Glomerular visceral epithelial cell (primary cell): ENCODE measurements at regions not wholly inside any gene's neighbourhood (a gene's known extent, or its start where the extent isn't known, plus 50 kb on each side); places are given as distances from the start of the nearest gene placed in this dataset.
"Not testable (repeated sequence)": the region's sequence is repeated elsewhere in the genome, so short reads cannot be mapped to it uniquely, and the experiment has no call there.

ENCODE experiments used
- DNase-seq: peaks from one replicate; pipeline ENCODE4 v3.0.0-alpha.2; 2016; ENCODE audit errors: extremely low spot score

DNA sequence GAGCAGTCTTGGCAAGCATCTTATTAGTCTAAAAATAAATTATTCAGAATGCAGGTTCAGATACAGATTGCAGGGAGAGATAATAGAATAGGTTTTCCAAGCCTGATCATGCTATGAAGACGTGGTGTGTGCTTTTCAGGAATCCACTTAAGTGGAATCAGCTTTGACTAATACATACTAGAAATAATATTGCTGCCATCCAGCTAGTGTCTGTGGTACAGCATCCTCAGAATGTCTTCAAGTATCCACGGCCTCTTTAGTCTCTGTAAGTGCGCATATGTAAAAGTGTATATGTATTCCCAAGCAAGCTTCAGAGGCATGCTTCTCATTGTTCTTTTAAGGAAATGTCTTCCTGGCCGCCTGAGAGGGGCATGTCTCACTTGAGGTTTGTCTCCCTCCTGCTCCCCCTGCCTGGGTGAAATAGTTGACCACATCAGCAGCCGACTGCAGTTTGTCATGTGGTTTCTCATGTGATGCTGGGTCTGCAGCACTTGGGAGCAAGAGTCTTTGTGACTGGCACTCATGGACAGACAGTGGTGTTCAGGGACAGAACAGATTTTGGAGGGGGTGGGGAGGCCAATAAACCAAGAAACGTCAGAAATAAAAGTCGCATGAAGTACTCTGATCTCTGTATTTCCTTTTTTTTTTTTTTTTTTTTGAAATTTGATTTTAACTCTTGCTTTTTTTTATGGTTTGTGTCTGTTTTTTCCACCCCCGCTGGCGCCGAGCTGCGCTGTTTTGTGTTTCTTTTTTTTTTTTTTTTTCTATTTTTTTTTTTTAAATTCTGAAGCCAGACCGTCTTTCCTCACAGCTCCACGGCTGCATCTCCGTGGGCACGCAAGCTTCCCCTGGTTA lies 150.8 kb downstream of the PRL start:
- peak; percentile 92 for DNase-seq

DNA sequence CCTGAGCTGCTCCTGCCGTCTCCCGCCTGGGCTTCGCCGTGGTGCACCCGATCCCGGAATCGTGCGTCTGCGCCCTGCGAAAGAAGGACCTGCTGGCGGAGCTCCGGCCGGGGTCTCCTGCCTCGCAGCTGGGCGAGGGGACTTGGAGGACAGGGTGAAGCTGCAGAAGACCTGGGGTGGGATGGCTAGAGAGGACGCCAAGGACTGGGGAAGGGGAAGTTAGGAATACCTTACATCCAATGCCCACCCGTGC lies 150.2 kb downstream of the PRL start:
- DNase-seq: no peak

DNA sequence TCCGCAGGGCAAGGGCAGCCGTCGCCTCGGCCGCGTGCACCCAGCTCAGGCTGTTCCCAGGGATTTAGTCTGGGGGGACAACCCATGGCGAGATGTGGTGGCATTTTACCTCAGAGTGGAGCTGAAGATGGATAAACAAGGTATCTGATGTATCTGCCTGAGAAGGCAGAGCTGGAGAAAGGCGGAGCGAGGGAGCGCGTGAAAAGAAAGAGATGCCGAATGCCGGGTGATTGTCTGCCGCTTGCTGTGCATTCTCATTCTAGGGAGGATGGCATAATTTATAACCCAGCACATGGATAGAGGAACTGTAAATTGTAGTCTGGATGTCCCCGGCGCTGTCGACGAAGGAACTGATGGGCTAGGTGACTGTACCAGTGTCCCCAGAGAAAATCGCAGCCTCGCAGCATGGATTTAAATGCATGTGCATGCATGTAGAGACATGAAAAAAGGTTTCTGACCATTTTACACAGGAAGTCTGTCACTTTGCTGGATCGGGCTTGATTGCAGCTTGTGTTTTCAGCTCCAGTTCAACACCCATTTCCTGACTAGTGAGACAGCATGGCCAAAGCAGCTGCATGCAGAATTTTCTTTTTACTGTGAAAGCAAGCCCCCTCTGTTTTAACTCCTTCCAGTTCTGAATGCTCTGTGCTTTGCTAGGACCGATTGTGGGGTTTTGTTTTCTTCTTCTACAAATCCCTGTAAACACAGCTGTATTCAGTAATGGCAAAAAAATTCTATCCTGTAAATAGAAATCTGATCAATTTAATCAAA lies 149.7 kb downstream of the PRL start:
- DNase-seq: peak; percentile 35

DNA sequence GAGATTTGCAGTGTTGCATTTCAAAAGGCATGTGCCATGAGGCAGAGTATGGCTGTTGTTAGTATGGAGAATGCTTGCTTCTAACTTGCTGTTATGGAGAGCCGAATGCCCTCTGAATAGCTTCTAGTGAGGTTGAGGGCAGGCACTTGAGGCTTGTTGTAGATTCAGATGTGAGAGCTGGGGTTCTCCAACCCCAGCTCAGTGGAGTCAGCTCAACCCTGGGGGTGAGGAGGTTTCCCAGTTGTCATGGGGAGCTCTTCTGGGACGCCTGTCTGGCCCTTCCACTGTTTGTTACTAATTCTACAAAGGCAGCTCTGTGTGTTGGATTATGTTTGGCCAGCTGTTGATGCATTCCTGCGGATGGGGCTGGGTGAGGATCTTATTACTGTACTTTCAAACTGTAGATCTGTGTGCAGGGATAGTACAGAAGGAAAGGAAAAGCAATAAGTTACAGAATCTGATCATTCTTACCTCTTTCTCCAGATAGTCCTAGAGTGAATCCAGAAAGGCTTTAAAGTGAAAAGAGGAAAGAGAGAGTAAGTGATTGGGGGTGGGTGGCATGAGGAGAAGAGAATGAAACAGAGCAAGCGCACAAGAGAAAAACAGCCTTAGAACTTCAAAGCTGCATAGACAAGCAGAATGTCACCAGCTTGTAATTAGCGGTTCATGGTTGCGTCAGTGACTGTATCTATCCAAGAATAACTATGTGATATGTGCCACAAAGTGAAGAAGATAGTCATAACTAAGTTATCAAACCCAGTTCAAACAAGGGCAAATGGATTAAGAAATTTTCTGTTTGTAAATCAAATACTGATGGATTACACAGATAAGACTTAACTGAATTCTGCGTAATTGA lies 148.7 kb downstream of the PRL start:
- DNase-seq: peak; percentile 85

DNA sequence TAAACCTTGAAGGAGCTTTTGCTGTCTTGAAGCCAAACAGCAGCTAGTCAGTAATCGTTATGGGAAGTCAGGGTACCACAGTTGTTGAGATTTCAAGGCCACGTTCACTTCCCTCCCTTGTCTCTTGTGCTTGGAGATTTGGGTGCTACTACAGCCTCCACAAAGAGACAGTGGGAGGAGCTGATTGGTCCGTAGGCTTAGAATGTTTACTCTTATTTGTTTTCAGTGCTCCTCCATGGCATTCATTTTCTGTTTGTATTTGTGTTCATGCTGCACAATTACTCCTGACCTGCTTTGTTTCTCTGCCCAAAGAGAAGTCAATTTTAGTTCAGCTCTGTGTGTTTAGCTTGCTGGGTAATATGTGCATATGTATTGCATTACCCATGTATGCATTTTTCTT lies 147.7 kb downstream of the PRL start:
- no peak for DNase-seq

DNA sequence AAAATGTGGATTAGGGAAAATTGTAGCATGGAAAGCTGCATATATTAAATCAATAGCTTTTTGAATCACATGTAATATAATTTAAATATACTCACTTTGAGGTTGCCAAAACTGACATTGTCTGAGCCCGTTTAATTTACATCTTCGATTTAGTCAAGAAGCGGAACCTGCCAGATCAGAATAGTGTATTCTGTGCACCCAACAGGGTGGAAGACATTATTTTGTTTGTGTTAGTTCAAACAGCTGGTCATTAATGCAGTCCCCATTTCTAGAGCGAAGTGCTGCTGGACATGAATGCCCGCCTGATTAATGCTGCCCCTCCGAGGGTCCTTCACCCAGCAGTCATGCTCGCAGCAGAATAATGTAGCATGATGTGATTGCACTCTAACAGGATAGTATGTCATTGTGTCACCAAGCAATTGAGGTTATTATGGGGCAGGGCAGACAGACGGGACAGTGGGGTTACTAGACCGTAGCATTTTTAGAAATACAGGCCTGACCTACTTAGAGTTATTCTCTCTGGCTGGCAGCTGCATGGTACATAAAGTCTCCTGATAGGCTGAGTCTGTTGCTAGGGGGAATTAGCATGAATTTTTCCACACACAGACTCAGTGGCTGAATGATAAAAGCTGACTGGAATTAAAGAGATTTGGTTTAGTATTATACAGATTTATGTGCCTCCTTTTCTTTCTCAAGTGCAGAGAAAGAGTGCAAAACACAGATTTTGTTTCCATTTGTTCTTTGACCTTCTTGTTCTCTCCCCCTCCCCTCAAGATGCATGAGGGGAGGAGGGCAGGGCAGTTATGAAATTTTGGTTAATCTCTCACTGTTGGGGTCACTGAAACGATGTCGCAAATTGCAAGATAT lies 147.1 kb downstream of the PRL start:
- peak; percentile 79 for DNase-seq

DNA sequence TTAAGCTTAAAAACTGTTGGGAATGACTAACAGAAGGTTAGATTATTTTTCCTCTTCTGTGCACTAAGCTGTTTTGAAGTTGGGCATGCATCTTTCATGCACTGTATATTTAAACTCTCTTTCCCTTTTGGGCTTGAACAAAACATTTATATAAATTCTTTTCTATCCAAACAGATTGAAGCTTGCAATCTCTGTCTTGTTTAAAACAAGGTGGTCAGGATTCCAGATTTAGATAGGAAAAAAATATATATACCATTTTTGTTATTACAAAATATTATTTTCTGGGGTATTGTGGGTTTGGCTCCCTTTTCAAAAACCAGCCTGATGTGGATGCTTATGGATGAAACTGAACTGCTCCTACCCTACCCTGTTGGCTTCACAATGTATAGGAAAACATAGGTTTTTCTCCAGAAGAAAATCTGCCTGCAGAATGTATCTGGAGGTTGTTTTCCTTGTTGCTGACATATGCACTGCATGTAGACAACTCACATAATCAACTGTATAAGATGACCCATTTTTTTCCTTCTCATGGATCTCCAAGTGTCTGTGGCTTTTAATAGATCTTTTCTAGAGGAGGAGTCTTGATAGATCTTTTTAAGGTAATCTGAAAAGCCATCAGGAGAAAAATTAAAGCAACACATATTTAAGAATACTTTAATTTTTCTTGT lies 146.3 kb downstream of the PRL start:
- no peak for DNase-seq

DNA sequence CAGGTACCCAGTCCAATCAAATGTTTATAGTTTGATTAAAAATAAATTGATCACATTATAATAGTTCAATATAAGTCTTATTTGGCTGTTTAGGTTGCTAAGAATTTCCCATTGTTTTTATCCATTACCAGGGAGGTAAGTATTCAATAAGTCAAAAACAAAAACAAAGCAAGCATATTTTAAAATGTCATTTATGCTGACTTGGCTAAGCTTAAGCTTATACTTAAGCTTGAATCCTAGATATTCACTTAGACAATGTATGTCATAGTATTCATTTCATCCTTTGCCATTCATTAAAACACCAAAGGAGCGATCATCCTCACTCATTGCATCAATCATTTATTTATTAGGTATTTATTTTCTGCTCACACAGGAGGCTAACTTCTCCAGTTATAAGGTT lies 144.9 kb downstream of the PRL start:
- DNase-seq: no peak

DNA sequence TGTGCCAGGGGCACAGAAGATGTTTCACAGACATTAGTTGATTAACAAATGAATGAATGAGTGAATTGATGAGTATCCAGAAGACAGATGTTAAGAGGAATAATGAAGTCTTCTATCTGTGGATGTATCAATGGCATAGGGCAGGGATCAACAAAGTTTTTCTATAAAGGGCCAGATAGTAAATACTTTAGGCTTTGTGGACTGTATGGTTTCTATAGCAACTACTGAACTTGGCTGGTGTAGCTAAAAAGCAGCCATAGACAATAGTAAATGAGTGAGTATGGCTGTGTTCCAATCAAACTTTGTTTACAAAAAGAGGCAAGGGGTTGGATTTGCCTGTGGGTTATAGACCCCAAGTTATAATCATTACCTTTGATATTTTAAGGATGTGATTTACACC lies 144.0 kb downstream of the PRL start:
- DNase-seq: no peak

DNA sequence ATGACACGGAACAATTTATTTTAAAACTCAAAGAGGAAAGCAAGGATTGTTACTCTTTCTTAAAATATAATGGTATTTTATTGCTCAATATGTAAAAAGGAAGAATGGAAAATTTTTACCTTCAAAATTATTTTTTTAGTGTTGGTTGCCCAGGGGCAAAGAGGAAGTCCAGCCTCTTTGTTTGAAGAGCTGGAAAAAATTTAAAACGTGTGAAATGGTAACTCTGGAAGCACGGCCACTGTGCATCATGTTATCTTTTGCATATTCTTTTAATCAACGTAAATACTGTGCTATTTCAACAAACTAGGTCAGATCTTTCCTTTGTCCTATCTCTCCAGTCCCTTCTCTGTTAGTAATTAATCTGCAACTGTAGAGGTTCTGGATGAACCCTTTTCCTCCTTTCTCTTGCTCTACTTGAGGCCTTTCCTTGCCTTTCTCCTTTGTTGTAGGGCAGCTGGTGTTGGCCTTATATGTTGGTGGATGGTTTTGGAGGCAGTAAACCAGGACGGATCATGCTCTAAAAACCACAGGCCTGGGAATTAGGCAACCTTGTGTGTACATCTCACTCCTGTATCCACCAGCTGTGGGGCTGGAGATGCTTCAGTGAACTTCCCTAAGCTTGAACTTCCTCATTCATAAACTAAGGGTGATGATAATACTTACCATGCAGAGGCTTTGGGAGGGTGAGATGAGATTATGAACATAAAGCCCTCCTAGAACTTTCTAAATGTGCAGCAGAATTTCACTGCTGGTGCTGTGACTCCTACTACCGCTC lies 143.3 kb downstream of the PRL start:
- peak; percentile 92 for DNase-seq

DNA sequence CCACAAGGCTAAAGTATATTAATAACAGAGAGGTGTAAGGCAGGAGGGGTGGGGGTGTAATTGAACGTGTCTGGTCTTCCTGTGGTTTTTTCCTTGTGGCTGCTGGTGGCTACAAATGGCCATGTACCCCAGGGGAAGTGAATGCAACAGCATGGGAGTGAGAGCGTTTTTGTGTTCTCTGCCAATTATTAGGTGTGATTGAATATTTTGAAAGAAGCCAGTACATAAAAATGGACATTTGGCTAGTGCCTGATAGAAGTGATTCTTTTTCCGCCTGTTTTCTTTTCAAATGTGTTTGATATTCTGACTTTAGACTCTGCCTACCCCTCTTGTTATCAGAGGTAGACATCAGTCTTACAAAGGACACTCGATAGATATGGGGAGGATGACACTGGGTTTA lies 141.3 kb downstream of the PRL start:
- DNase-seq: no peak

DNA sequence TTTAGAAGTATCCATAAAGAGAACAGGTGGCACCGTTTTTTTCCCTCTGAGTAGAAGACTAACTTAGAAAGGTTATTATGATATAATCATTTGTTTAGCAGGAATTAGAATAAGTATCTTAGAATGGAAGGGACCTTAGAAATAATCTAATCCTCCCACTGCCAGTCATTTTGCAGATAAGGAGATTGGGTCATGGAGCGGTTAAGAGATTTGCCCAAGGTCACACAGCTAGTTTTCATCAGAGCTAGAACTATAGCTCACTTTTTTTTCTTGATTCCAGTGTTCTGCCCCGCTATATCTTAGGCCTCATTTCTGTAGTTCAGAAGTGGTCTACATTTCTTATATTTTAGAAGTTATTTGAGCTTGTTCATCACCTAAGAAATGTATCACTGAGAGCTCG lies 139.6 kb downstream of the PRL start:
- DNase-seq: no peak

DNA sequence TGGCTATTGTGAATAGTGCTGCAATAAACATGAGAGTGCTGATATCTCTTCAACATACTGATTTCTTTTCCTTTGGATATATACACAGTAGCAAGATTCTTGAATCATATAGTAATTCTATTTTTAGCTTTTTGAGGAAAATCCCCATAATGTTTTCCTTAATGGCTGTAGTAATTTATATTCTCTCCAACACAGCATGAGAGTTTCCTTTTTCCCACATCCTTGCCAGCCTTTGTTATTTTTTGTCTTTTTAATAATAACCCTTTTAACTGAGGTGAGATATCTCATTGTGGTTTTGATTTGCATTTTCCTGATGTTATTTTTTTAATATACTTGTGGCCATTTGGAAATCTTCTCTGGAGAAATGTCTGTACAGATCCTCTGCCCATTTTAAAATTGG lies 132.6 kb downstream of the PRL start:
- no peak for DNase-seq

DNA sequence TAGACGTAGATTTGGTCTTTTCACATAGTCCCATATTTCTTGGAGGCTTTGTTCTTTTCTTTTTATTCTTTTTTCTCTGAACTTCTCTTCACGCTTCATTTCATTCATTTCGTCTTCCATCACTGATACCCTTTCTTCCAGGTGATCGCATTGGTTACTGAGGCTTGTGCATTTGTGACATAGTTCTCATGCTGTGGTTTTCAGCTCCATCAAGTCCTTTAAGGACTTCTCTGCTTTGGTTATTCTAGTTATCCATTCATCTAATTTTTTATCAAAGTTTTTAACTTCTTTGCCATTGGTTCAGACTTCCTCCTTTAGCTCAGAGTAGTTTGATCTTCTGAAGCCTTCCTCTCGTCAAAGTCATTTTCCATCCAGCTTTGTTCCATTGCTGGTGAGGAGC lies 125.8 kb downstream of the PRL start:
- DNase-seq: peak; percentile 64

DNA sequence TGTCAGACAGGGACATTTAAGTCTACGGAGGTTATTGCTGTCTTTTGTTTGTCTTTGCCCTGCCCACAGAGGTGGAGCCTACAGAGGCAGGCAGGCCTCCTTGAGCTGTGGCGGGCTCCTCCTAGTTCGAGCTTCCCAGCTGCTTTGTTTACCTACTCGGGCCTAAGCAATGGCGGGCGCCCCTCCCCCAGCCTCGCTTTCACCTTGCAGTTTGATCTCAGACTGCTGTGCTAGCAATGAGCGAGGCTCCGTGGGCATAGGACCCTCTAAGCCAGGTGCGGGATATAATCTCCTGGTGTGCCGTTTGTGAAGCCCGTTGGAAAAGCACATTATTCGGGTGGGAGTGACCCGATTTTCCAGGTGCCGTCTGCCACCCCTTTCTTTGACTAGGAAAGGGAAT lies 125.0 kb downstream of the PRL start:
- not testable (repeated sequence) for DNase-seq

DNA sequence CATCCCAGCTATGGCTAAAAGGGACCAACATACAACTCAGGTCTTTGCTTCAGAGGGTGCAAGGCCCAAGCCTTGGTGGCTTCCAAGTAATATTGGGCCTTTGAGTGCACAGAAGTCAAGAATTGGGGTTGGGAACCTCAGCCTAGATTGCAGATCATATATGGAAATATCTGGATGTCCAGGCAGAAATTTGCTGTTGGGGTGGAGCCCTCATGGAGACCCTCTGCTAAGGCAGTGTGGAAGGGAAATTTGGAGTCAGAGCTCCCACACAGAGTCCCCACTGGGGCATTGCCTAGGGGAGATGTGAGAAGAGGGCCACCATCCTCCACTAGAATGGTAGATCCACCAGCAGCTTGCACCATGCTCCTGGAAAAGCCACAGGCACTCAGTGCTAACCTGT lies 123.5 kb downstream of the PRL start:
- no peak for DNase-seq

DNA sequence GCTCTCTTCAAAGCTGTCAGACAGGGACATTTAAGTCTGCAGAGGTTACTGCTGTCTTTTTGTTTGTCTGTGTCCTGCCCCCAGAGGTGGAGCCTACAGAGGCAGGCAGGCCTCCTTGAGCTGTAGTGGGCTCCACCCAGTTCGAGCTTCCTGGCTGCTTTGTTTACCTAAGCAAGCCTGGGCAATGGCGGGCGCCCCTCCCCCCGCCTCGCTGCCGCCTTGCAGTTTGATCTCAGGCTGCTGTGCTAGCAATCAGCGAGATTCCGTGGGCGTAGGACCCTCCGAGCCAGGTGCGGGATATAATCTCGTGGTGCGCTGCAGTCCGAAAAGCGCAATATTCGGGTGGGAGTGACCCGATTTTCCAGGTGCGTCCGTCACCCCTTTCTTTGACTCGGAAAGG lies 116.6 kb downstream of the PRL start:
- DNase-seq: not testable (repeated sequence)

DNA sequence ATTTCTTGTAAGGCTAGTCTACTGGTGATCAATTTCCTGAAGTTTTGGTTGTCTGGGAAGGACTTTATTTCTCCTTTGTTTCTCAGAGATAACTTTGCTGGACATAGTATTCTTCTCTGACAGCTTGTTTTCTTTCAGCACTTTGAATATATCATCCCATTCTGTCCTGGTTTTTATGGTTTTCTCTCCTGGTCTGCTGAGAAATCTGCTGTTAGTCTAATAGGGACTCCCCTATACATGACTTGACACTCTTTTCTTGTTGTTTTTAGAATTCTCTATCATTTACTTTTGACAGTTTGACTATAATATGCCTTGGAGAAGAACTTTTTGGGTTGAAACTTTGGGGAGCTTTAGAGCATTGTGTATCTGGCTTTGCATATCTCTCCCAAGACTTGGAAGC lies 112.5 kb downstream of the PRL start:
- no peak for DNase-seq

DNA sequence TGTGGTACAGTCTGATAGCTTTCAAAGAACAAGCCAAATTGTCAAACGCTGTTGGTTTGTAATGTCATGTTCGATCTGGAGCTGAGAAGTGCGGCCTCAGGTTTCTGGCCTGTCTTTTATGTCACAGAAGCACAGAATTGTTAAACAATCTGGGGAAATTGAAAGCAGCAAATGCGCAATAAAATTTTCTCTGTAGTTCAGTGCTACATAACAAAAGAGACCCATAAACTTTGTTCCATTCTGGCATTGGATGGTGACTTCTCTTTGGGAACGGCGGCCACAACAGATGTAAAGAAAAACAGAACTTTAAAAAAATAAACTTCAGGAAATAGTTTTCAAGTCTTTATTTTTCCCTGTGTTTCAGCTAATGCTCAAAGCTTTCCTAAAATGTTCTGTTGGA lies 106.9 kb downstream of the PRL start:
- DNase-seq: no peak

DNA sequence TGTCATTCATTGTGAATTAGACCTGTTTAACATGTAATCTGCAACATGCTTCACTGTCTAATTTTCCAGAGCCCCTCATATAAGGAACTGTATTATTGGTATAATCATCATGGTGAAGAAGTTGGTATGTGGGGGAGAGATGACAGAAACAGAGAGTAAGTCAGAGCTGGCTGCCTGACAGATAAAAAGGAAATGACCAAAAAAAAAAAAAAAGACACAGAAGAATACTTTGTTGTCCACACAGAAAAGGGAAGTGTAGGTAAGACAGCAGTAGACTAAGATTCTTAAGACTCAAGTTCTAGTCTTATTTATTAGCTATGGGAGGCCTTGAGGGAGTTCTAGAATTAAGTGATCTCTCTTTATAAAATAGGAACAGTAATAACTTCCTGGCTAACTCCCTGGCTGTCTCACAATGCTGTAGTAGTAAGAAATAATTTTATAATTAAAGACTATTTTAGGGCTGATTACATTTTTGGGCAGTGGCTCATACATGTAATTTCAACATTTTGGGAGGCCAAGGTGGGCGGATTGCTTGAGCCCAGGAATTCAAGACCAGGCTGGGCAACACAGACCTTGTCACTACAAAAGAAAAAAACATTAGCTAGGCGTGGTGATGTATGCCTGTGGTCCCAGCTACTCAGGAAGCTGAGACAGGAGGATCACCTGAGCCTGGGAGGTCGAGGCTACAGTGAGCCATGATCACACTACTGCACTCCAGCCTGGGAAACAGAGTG lies 102.5 kb downstream of the PRL start:
- DNase-seq: no peak
